ENCODE measurements at regions not wholly inside any gene's neighbourhood (a gene's known extent, or its start where the extent isn't known, plus 50 kb on each side); places are given as distances from the start of the nearest gene placed in this dataset.

DNA sequence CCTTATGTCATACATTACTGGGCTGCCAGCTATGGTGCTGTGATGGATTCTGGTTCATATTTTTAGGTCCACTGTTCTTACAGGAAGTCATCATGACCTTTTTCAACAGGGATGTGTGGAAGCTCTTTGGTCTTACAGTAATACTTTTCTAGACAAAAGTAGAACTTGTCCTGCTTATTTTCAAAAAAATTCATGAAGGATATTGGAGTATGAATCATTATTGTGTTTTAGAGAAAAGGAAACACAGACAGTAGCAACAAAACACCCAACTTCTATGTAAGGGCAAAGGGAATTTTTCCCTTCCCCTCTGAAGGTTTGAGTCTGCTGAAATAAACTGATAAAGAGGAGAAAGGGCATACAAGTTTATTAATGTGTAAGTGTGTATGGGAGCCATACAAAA, 54.7 kb upstream of the FAM9C start:
- TF ChIP-seq, protein P1, sequence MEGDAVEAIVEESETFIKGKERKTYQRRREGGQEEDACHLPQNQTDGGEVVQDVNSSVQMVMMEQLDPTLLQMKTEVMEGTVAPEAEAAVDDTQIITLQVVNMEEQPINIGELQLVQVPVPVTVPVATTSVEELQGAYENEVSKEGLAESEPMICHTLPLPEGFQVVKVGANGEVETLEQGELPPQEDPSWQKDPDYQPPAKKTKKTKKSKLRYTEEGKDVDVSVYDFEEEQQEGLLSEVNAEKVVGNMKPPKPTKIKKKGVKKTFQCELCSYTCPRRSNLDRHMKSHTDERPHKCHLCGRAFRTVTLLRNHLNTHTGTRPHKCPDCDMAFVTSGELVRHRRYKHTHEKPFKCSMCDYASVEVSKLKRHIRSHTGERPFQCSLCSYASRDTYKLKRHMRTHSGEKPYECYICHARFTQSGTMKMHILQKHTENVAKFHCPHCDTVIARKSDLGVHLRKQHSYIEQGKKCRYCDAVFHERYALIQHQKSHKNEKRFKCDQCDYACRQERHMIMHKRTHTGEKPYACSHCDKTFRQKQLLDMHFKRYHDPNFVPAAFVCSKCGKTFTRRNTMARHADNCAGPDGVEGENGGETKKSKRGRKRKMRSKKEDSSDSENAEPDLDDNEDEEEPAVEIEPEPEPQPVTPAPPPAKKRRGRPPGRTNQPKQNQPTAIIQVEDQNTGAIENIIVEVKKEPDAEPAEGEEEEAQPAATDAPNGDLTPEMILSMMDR (IDR thresholded peaks at IDR 0.05), result no peak
- TF ChIP-seq EP300 (IDR thresholded peaks at IDR 0.05), result no peak
